A673 (cell line): ENCODE measurements at regions not wholly inside any gene's neighbourhood (a gene's known extent, or its start where the extent isn't known, plus 50 kb on each side); places are given as distances from the start of the nearest gene placed in this dataset.

Source experiments
- BruUV-seq: library from RNA; stranded (reverse); fragments of 400-500 nt; replicated peaks from 2 replicates; lab custom pipeline; 2021; lab: Mats Ljungman, UMichigan
- CTCF ChIA-PET: fragments of 300-600 bp; sonication (Branson Sonifier 250); formaldehyde crosslinking; loops from one replicate; lab custom pipeline; 2022; ENCODE audit warnings: antibody characterized with exemption; lab: Charles Lee
- POLR2A ChIA-PET: fragments of 300-600 bp; sonication (Branson Sonifier 250); formaldehyde crosslinking; loops from one replicate; lab custom pipeline; 2022; ENCODE audit warnings: antibody characterized with exemption; ENCODE audit not compliant: low non-redundant PET; lab: Charles Lee
- DNase-seq: peaks from one replicate; pipeline ENCODE4 v3.0.0-alpha.2; 2015; ENCODE audit warnings: low spot score
- H3K27ac ChIP-seq: fragments of 200-600 bp; sonication (generic); 2 replicates; pipeline ENCODE4 v1.5.1; 2016; ENCODE audit warnings: mixed run types, low read depth, mild to moderate bottlenecking, mixed read lengths, antibody characterized with exemption, low read length; ENCODE audit not compliant: poor library complexity, severe bottlenecking
- H3K27me3 ChIP-seq: fragments of 200-600 bp; sonication (generic); replicated peaks from 2 replicates; pipeline ENCODE4 v1.6.1; 2017; ENCODE audit warnings: mixed run types, low read depth, mild to moderate bottlenecking, mixed read lengths, antibody characterized with exemption, low read length; ENCODE audit not compliant: insufficient read depth, poor library complexity
- H3K36me3 ChIP-seq: fragments of 200-600 bp; sonication (generic); 2 replicates; pipeline ENCODE4 v1.6.1; 2016; ENCODE audit warnings: mixed run types, mild to moderate bottlenecking, mixed read lengths, antibody characterized with exemption, low read length; ENCODE audit not compliant: insufficient read depth, poor library complexity, severe bottlenecking
- H3K4me1 ChIP-seq: fragments of 200-600 bp; sonication (generic); 2 replicates; pipeline ENCODE4 v1.6.1; 2017; ENCODE audit warnings: mixed run types, mild to moderate bottlenecking, mixed read lengths, antibody characterized with exemption, low read length; ENCODE audit not compliant: insufficient read depth, poor library complexity, severe bottlenecking
- H3K4me3 ChIP-seq: fragments of 200-600 bp; sonication (generic); 2 replicates; pipeline ENCODE4 v1.5.1; 2016; ENCODE audit warnings: low read depth, mixed run types, mild to moderate bottlenecking, mixed read lengths, low read length; ENCODE audit not compliant: poor library complexity, severe bottlenecking
- H3K9me3 ChIP-seq: fragments of 200-600 bp; sonication (generic); 2 replicates; pipeline ENCODE4 v1.6.1; 2016; ENCODE audit warnings: mixed run types, low read depth, mild to moderate bottlenecking, mixed read lengths, antibody characterized with exemption, low read length; ENCODE audit not compliant: poor library complexity, severe bottlenecking
- CTCF ChIP-seq: fragments of 300-800, 200-600 bp; sonication (generic); conservative IDR thresholded peaks from 2 replicates; pipeline ENCODE4 v1.5.1; 2017; ENCODE audit warnings: low read depth, mild to moderate bottlenecking, antibody characterized with exemption, low read length, moderate library complexity, mixed read lengths
- EZH2 ChIP-seq: fragments of 200-600 bp; sonication (generic); IDR thresholded peaks from 2 replicates; pipeline ENCODE4 v1.6.1; 2017; ENCODE audit warnings: borderline replicate concordance, low read depth, mild to moderate bottlenecking, mixed read lengths, antibody characterized with exemption, low read length; ENCODE audit not compliant: poor library complexity, severe bottlenecking
- intact Hi-C: fragments of 100-400 bp; cut with micrococcal nuclease; formaldehyde crosslinking; loops from one replicate; pipeline ENCODE4 v1.10.0; 2022; ENCODE audit not compliant: unreplicated experiment

GRCh38 chr2:122100346-122100745 is 344.9 kb downstream of the TSN start:
- no peak for DNase-seq
- intact Hi-C loops: no loop called here
- CTCF ChIA-PET: no interaction called here

GRCh38 chr2:122100756-122101155 is 345.3 kb downstream of the TSN start:
- ChIA-PET POLR2A (interaction anchor here (0.6 kb wide), 1 partner anchor 556 kb away, joined by 3 read pairs; no protein-coding TSS in a partner anchor), CTCF (no interaction called here)
- Histone ChIP-seq H3K27me3 (no peaks in the 10 kb centered on the region), H3K9me3 (peaks cover 5% of the 10 kb centered on the region), H3K4me1 (peaks cover 28% of the 10 kb centered on the region), H3K4me3 (no peak overlapping the region), H3K36me3 (no peaks in the 10 kb centered on the region), H3K27ac (no peak overlapping the region)
- BruUV-seq: no TSS peak
- TF ChIP-seq EZH2: no peak
- TF ChIP-seq CTCF: no peak
- intact Hi-C loops: no loop called here
- no peak for DNase-seq

More at GRCh38 chr2:122100346-122100745, 344.9 kb downstream of the TSN start:
- Histone ChIP-seq H3K27ac (no peak overlapping the region), H3K36me3 (no peaks in the 10 kb centered on the region), H3K27me3 (no peaks in the 10 kb centered on the region), H3K4me1 (peaks cover 24% of the 10 kb centered on the region), H3K9me3 (peaks cover 5% of the 10 kb centered on the region), H3K4me3 (no peak overlapping the region)
- TF ChIP-seq CTCF (no peak), EZH2 (no peak)
- BruUV-seq: no TSS peak
- POLR2A ChIA-PET: no interaction called here

GRCh38 chr2:122101319-122101718 is 345.9 kb downstream of the TSN start:
- no peak for TF ChIP-seq CTCF
- no peak for TF ChIP-seq EZH2
- H3K4me3 ChIP-seq: no peak overlapping the region
- DNase-seq: no peak
- POLR2A ChIA-PET: interaction anchor here (0.6 kb wide), 1 partner anchor 557 kb away, joined by 3 read pairs; no protein-coding TSS in a partner anchor
- peaks cover 29% of the 10 kb centered on the region for H3K4me1 ChIP-seq
- CTCF ChIA-PET: no interaction called here
- intact Hi-C loops: no loop called here
- BruUV-seq: no TSS peak
- H3K36me3 ChIP-seq: no peaks in the 10 kb centered on the region
- no peaks in the 10 kb centered on the region for H3K27me3 ChIP-seq
- H3K9me3 ChIP-seq: peaks cover 5% of the 10 kb centered on the region
- H3K27ac ChIP-seq: no peak overlapping the region
